ENCODE measurements at regions not wholly inside any gene's neighbourhood (a gene's known extent, or its start where the extent isn't known, plus 50 kb on each side); places are given as distances from the start of the nearest gene placed in this dataset.
"Not testable (repeated sequence)": the region's sequence is repeated elsewhere in the genome, so short reads cannot be mapped to it uniquely, and the experiment has no call there.

- intact Hi-C loops (cut with DNase I): no loop called here
- TF ChIP-seq POLR2AphosphoS5 (IDR thresholded peaks at IDR 0.05) (no peak), EP300 (IDR thresholded peaks at IDR 0.05) (no peak), POLR2A (IDR thresholded peaks at IDR 0.05; ENCODE audit: low read depth) (no peak), CTCF (IDR thresholded peaks at IDR 0.05) (no peak)
- Histone ChIP-seq H3K4me1 (peaks cover 0 to 3% (median 1%) of the 10 kb centered on the region in 4 donors), H3K9me3 (peaks cover 0 to 10% (median 0%) of the 10 kb centered on the region in 4 donors), H3K27ac (replicated peaks in 1 of 4) (no peak overlapping the region), H3K4me3 (no peak overlapping the region), H3K36me3 (no peaks in the 10 kb centered on the region), H3K27me3 (peaks cover 0 to 3% (median 0%) of the 10 kb centered on the region in 4 donors)
- DNase-seq (ENCODE audit: extremely low spot score): no peak
- 85% methylated on average over 2 of the region's 4 CpGs for WGBS
Measured at GRCh38 chr5:42870882-42871418, 59.3 kb upstream of the SELENOP start.

GRCh38 chr5:42868417-42868816 lies 56.7 kb upstream of the SELENOP start:
- H3K4me3 ChIP-seq; DNase-seq (ENCODE audit: extremely low spot score); intact Hi-C loops (cut with DNase I); H3K36me3 ChIP-seq; H3K27ac ChIP-seq (replicated peaks in 1 of 4); H3K4me1 ChIP-seq; H3K27me3 ChIP-seq: not testable (repeated sequence)
- peaks cover 0 to 10% (median 0%) of the 10 kb centered on the region in 4 donors for H3K9me3 ChIP-seq
- 92% methylated on average over 5 of the region's 5 CpGs for WGBS

GRCh38 chr5:42864749-42865148 lies 53.1 kb upstream of the SELENOP start:
- intact Hi-C loops (cut with DNase I); H3K4me1 ChIP-seq; H3K27me3 ChIP-seq; H3K36me3 ChIP-seq; DNase-seq (ENCODE audit: extremely low spot score); H3K4me3 ChIP-seq; H3K27ac ChIP-seq (replicated peaks in 1 of 4): not testable (repeated sequence)
- 87% methylated on average over 3 of the region's 3 CpGs for WGBS
- H3K9me3 ChIP-seq: peaks cover 0 to 10% (median 0%) of the 10 kb centered on the region in 4 donors
